SU-DHL-6 (cell line): ENCODE measurements at regions not wholly inside any gene's neighbourhood (a gene's known extent, or its start where the extent isn't known, plus 50 kb on each side); places are given as distances from the start of the nearest gene placed in this dataset.

Experiments
- H2AFZ ChIP-seq: fragments of 200-600 bp; sonication (generic); 2 replicates; pipeline ENCODE4 v1.6.1; 2014; ENCODE audit warnings: low read depth, mild to moderate bottlenecking, moderate library complexity, mixed read lengths, antibody characterized with exemption, low read length; ENCODE audit not compliant: severe bottlenecking
- H3F3A ChIP-seq: fragments of 200-600 bp; shearing (Covaris generic); 2 replicates; pipeline ENCODE4 v1.6.0; 2016; ENCODE audit warnings: antibody characterized with exemption, mild to moderate bottlenecking; ENCODE audit not compliant: insufficient read depth
- H3K27ac ChIP-seq: fragments of 200-600 bp; sonication (generic); 2 replicates; pipeline ENCODE4 v1.5.1; 2016; ENCODE audit warnings: low read depth, mild to moderate bottlenecking, low read length, moderate library complexity, mixed read lengths
- H3K27me3 ChIP-seq: fragments of 200-600 bp; sonication (generic), shearing (Covaris generic); 2 replicates; pipeline ENCODE4 v1.6.0; 2014; ENCODE audit warnings: mild to moderate bottlenecking, low read length
- H3K36me3 ChIP-seq: fragments of 200-600 bp; sonication (generic); 2 replicates; pipeline ENCODE4 v1.6.1; 2014; ENCODE audit warnings: mild to moderate bottlenecking, low read length, mixed read lengths
- H3K4me2 ChIP-seq: fragments of 300-600, 200-600 bp; shearing (Covaris generic), sonication (generic); 2 replicates; pipeline ENCODE4 v1.6.0; 2014; ENCODE audit warnings: low read length, low read depth, mild to moderate bottlenecking; ENCODE audit not compliant: poor library complexity, severe bottlenecking
- H3K4me3 ChIP-seq: fragments of 200-600 bp; sonication (generic); 2 replicates; pipeline ENCODE4 v1.5.1; 2014; ENCODE audit warnings: antibody characterized with exemption, low read length, mild to moderate bottlenecking, mixed read lengths; ENCODE audit not compliant: insufficient read depth, poor library complexity, severe bottlenecking
- H3K79me2 ChIP-seq: fragments of 200-600 bp; sonication (generic); 2 replicates; pipeline ENCODE4 v1.6.1; 2014; ENCODE audit warnings: mild to moderate bottlenecking, low read length, moderate library complexity; ENCODE audit not compliant: insufficient read depth
- H3K9ac ChIP-seq: fragments of 200-600 bp; sonication (generic); 2 replicates; pipeline ENCODE4 v1.7.0; 2014; ENCODE audit warnings: mild to moderate bottlenecking, low read length
- H3K9me2 ChIP-seq: fragments of 200-600 bp; sonication (generic); replicated peaks from 2 replicates; pipeline ENCODE4 v1.6.1; 2014; ENCODE audit warnings: low read length; ENCODE audit not compliant: insufficient read depth
- H3K9me3 ChIP-seq: fragments of 200-600 bp; sonication (generic); 2 replicates; pipeline ENCODE4 v1.6.1; 2014; ENCODE audit warnings: low read length, mixed read lengths; ENCODE audit not compliant: insufficient read depth
- H4K20me1 ChIP-seq: fragments of 200-600 bp; sonication (generic); 2 replicates; pipeline ENCODE4 v1.6.1; 2014; ENCODE audit warnings: low read depth, mild to moderate bottlenecking, antibody characterized with exemption, low read length, moderate library complexity, mixed read lengths
- CTCF ChIP-seq: fragments of 200-600 bp; sonication (generic); IDR thresholded peaks from one replicate; pipeline ENCODE4 v1.5.1; 2017; ENCODE audit warnings: antibody characterized with exemption, mild to moderate bottlenecking, low read length, moderate library complexity; ENCODE audit not compliant: insufficient read depth, poor library complexity, severe bottlenecking
- EZH2phosphoT487 ChIP-seq: fragments of 200-600 bp; sonication (generic), shearing (Covaris generic); conservative IDR thresholded peaks from 2 replicates; pipeline ENCODE4 v1.6.1; 2018; ENCODE audit warnings: mild to moderate bottlenecking, antibody characterized with exemption, low read length, moderate library complexity, mixed read lengths

GRCh38 chr5:17992291-17992690 is 358.0 kb downstream of the TAF11L14 start:
- no peaks in the 10 kb centered on the region for H3K79me2 ChIP-seq
- H3K4me3 ChIP-seq: no peak overlapping the region
- H3K27ac ChIP-seq: no peak overlapping the region
- H3F3A ChIP-seq: no peaks in the 10 kb centered on the region
- no peaks in the 10 kb centered on the region for H3K9me3 ChIP-seq
- no peaks in the 10 kb centered on the region for H3K27me3 ChIP-seq
- TF ChIP-seq CTCF (no peak), EZH2phosphoT487 (no peak)
- H3K9me2 ChIP-seq: no peaks in the 10 kb centered on the region
- H3K4me2 ChIP-seq: no peak overlapping the region
- no peak overlapping the region for H3K9ac ChIP-seq
- no peaks in the 10 kb centered on the region for H3K36me3 ChIP-seq
- H2AFZ ChIP-seq: peak overlapping the region; percentile 14
- H4K20me1 ChIP-seq: no peaks in the 10 kb centered on the region

GRCh38 chr5:17995997-17996396 is 361.7 kb downstream of the TAF11L14 start:
- H3K4me2 ChIP-seq: no peak overlapping the region
- no peak overlapping the region for H2AFZ ChIP-seq
- H3K27me3 ChIP-seq: no peaks in the 10 kb centered on the region
- no peaks in the 10 kb centered on the region for H3K79me2 ChIP-seq
- no peak overlapping the region for H3K4me3 ChIP-seq
- H3F3A ChIP-seq: no peaks in the 10 kb centered on the region
- no peaks in the 10 kb centered on the region for H3K9me3 ChIP-seq
- H3K27ac ChIP-seq: no peak overlapping the region
- H3K36me3 ChIP-seq: no peaks in the 10 kb centered on the region
- no peak overlapping the region for H3K9ac ChIP-seq
- TF ChIP-seq CTCF (no peak), EZH2phosphoT487 (no peak)
- no peaks in the 10 kb centered on the region for H3K9me2 ChIP-seq
- no peaks in the 10 kb centered on the region for H4K20me1 ChIP-seq

- Histone ChIP-seq H3K4me3 (no peak overlapping the region), H3K79me2 (no peaks in the 10 kb centered on the region), H3K9ac (no peak overlapping the region), H4K20me1 (no peaks in the 10 kb centered on the region), H3K36me3 (no peaks in the 10 kb centered on the region), H3K4me2 (no peak overlapping the region), H3F3A (no peaks in the 10 kb centered on the region), H3K9me2 (no peaks in the 10 kb centered on the region), H3K27me3 (no peaks in the 10 kb centered on the region), H3K27ac (no peak overlapping the region), H2AFZ (no peak overlapping the region), H3K9me3 (no peaks in the 10 kb centered on the region)
- TF ChIP-seq CTCF: no peak
Measured at GRCh38 chr5:17999858-18000257, 365.6 kb downstream of the TAF11L14 start.

GRCh38 chr5:18000744-18001143 is 366.5 kb downstream of the TAF11L14 start:
- no peaks in the 10 kb centered on the region for H3K36me3 ChIP-seq
- H3K9me3 ChIP-seq: no peaks in the 10 kb centered on the region
- H3K4me3 ChIP-seq: no peak overlapping the region
- H3K27me3 ChIP-seq: no peaks in the 10 kb centered on the region
- no peak overlapping the region for H3K4me2 ChIP-seq
- H3K9me2 ChIP-seq: no peaks in the 10 kb centered on the region
- H4K20me1 ChIP-seq: no peaks in the 10 kb centered on the region
- no peaks in the 10 kb centered on the region for H3K79me2 ChIP-seq
- no peaks in the 10 kb centered on the region for H3F3A ChIP-seq
- H3K27ac ChIP-seq: no peak overlapping the region
- no peak overlapping the region for H3K9ac ChIP-seq
- TF ChIP-seq EZH2phosphoT487 (no peak), CTCF (no peak)
- no peak overlapping the region for H2AFZ ChIP-seq
